B cell (primary cell): ENCODE measurements at regions not wholly inside any gene's neighbourhood (a gene's known extent, or its start where the extent isn't known, plus 50 kb on each side); places are given as distances from the start of the nearest gene placed in this dataset.

Source experiments
- ATAC-seq: fragments of 200-7000 bp; cut with Tn5 transposase; one replicate; pipeline ENCODE4 v1.10.0; 2021; ENCODE audit warnings: low read depth, mild to moderate bottlenecking, moderate number of reproducible peaks, moderate library complexity
- CTCF ChIA-PET: fragments of 350-600 bp; sonication (Branson Sonifier 250); formaldehyde crosslinking; loops from one replicate; lab custom pipeline; 2021; ENCODE audit warnings: antibody characterized with exemption, inconsistent platforms; lab: Charles Lee
- POLR2A ChIA-PET: fragments of 350-600 bp; sonication (Branson Sonifier 250); formaldehyde crosslinking; loops from one replicate; lab custom pipeline; 2021; ENCODE audit warnings: antibody characterized with exemption; lab: Charles Lee
- DNase-seq: peaks from one replicate; pipeline ENCODE4 v3.0.0; 2013
- H2AFZ ChIP-seq: 2 replicates; pipeline ENCODE4 v1.6.1; 2012; ENCODE audit warnings: mild to moderate bottlenecking, low read depth, low read length; ENCODE audit not compliant: insufficient read depth, poor library complexity, severe bottlenecking
- H3K27ac ChIP-seq, 2 donors: 1 replicate in 1 of 2; 2 replicates in 1 of 2; pipeline ENCODE4 v1.5.1; 2012 to 2013; ENCODE audit warnings: low read length in 2 of 2, mild to moderate bottlenecking in 2 of 2, moderate library complexity in 1 of 2
- H3K27me3 ChIP-seq, 4 experiments: fragments of 200-600 bp in 1 of 4; sonication (generic) in 1 of 4; replicated peaks in 1 of 4; 1 replicate in 2 of 4; 2 replicates in 2 of 4; pipeline versions ENCODE4 v1.6.1 to v1.7.0; 2013 to 2016; ENCODE audit warnings: low read length in 3 of 4, mild to moderate bottlenecking in 2 of 4, mixed read lengths in 1 of 4, moderate library complexity in 1 of 4; ENCODE audit not compliant: insufficient read depth in 4 of 4, control insufficient read depth in 3 of 4; ENCODE audit errors: control extremely low read depth in 1 of 4
- H3K36me3 ChIP-seq, 2 experiments: replicated peaks in 1 of 2; 1 replicate in 1 of 2; 2 replicates in 1 of 2; pipeline versions ENCODE4 v1.6.1 to v1.7.1; 2013; ENCODE audit warnings: low read length in 1 of 2; ENCODE audit not compliant: insufficient read depth in 2 of 2, control insufficient read depth in 1 of 2; ENCODE audit errors: control extremely low read depth in 1 of 2, extremely low read depth in 1 of 2
- H3K4me1 ChIP-seq, 2 donors: fragments of 200-600 bp in 1 of 2; sonication (generic) in 1 of 2; 1 replicate in 1 of 2; 2 replicates in 1 of 2; pipeline versions ENCODE4 v1.5.1 to v1.6.1; 2013 to 2017; ENCODE audit warnings: low read length in 2 of 2; ENCODE audit not compliant: control insufficient read depth in 2 of 2, insufficient read depth in 2 of 2
- H3K4me2 ChIP-seq: replicated peaks from 2 replicates; pipeline ENCODE3; 2012; ENCODE audit warnings: mild to moderate bottlenecking, low read depth, low read length; ENCODE audit not compliant: poor library complexity, severe bottlenecking
- H3K4me3 ChIP-seq, 5 experiments: fragments of 200-600 bp in 1 of 5; sonication (generic) in 1 of 5; 1 replicate in 3 of 5; 2 replicates in 2 of 5; pipeline versions ENCODE4 v1.5.1 to v1.7.0; 2011 to 2016; ENCODE audit warnings: low read length in 4 of 5, mild to moderate bottlenecking in 4 of 5, low read depth in 2 of 5, control low read depth in 1 of 5, moderate library complexity in 1 of 5; ENCODE audit not compliant: insufficient read depth in 1 of 5; ENCODE audit errors: control extremely low read depth in 1 of 5, extremely low read depth in 1 of 5
- H3K79me2 ChIP-seq: fragments of 200-600 bp; sonication (generic); one replicate; pipeline ENCODE4 v1.6.0; 2016; ENCODE audit warnings: low read length; ENCODE audit not compliant: control insufficient read depth, insufficient read depth
- H3K9ac ChIP-seq: fragments of 200-600 bp; sonication (generic); 2 replicates; pipeline ENCODE4 v1.6.1; 2017; ENCODE audit warnings: mild to moderate bottlenecking, low read length, moderate library complexity
- H3K9me3 ChIP-seq, 3 donors: one replicate each; pipeline versions ENCODE4 v1.6.1 to v1.7.1; 2013; ENCODE audit warnings: low read length in 2 of 3; ENCODE audit not compliant: control insufficient read depth in 2 of 3, insufficient read depth in 1 of 3; ENCODE audit errors: control extremely low read depth in 1 of 3
- H4K20me1 ChIP-seq: 2 replicates; pipeline ENCODE4 v1.6.0; 2012; ENCODE audit warnings: mild to moderate bottlenecking, low read length; ENCODE audit not compliant: insufficient read depth, control insufficient read depth, poor library complexity, severe bottlenecking
- H3K27ac Mint-ChIP-seq: one replicate; pipeline ENCODE4 v1.8.0; 2021; ENCODE audit warnings: mixed read lengths
- H3K27me3 Mint-ChIP-seq: one replicate; pipeline ENCODE4 v1.8.0; 2021; ENCODE audit warnings: mixed read lengths
- H3K4me1 Mint-ChIP-seq: one replicate; pipeline ENCODE4 v1.8.0; 2021; ENCODE audit warnings: mixed read lengths
- H3K4me3 Mint-ChIP-seq: one replicate; pipeline ENCODE4 v1.8.0; 2021; ENCODE audit warnings: mixed read lengths
- H3K9me3 Mint-ChIP-seq: one replicate; pipeline ENCODE4 v1.8.0; 2022; ENCODE audit warnings: mixed read lengths; ENCODE audit not compliant: insufficient read depth
- EZH2 ChIP-seq: IDR thresholded peaks from 2 replicates; pipeline ENCODE4 v1.6.1; 2012; ENCODE audit warnings: borderline replicate concordance, low read depth, mild to moderate bottlenecking, moderate library complexity, low read length; ENCODE audit not compliant: insufficient read depth, poor library complexity, severe bottlenecking
- WGBS: methylation state at CpG from one replicate; pipeline ENCODE4 v1.1.5; 2013; ENCODE audit warnings: missing lambda C conversion rate; ENCODE audit not compliant: insufficient coverage; 5-methylcytosine and 5-hydroxymethylcytosine counted together
- intact Hi-C: fragments of 100-400 bp; cut with micrococcal nuclease; formaldehyde crosslinking; loops from one replicate; pipeline ENCODE4 v1.10.0; 2022
- TF ChIP-seq, protein P1 (sequence below): fragments of 200-600 bp; IDR thresholded peaks from one replicate; pipeline ENCODE4 v1.8.0; 2022; ENCODE audit warnings: antibody characterized with exemption, mild to moderate bottlenecking

DNA sequence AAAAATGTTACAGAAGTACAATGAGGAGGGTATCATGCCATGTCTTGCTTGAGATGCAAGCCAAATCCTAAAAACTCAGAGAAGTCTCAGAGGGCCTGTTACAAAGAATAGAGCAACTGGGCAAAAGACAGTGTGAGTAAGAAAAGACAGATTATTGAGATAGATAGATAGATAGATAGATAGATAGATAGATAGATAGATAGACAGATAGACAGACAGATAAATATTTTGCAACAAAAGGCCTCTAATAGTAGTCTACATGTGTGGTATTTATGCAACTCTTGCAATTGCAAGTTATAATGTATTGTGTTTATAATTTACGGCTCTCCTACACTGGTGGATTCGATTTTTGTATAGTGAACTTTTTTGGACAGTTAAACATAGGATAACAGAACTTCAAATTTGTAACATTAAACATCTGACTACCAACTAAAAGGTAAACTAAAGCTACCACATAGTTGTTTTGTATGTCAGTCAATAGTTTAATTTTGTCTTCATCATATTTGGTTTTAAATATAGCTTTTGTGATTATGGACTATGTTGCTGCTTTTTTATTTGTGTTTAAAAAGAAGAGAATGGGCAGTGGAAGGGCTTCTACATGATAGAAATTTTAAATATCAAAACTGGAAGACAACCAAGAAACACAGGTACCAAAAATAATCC is 740.7 kb upstream of the LRRTM4 start:
- H3K9me3 ChIP-seq = no peaks in the 10 kb centered on the region
- H3K36me3 ChIP-seq = no peaks in the 10 kb centered on the region
- CTCF ChIA-PET = no interaction called here
- WGBS = no CpG with 5 or more reads among the region's 2 CpGs
- H3K9ac ChIP-seq = no peak overlapping the region
- ATAC-seq (no peak), DNase-seq (no peak)
- H3K79me2 ChIP-seq = no peaks in the 10 kb centered on the region
- no peaks in the 10 kb centered on the region for H4K20me1 ChIP-seq
- H3K27ac ChIP-seq = no peak overlapping the region
- no peak overlapping the region for H3K27ac Mint-ChIP-seq
- H3K4me1 ChIP-seq = no peaks in the 10 kb centered on the region
- no peaks in the 10 kb centered on the region for H3K27me3 Mint-ChIP-seq
- H3K4me3 ChIP-seq = no peak overlapping the region
- H3K27me3 ChIP-seq = no peaks in the 10 kb centered on the region
- no peak overlapping the region for H3K4me2 ChIP-seq
- intact Hi-C loops = no loop called here
- no peak overlapping the region for H3K4me3 Mint-ChIP-seq
- TF ChIP-seq EZH2 = no peak
- TF ChIP-seq, protein P1, sequence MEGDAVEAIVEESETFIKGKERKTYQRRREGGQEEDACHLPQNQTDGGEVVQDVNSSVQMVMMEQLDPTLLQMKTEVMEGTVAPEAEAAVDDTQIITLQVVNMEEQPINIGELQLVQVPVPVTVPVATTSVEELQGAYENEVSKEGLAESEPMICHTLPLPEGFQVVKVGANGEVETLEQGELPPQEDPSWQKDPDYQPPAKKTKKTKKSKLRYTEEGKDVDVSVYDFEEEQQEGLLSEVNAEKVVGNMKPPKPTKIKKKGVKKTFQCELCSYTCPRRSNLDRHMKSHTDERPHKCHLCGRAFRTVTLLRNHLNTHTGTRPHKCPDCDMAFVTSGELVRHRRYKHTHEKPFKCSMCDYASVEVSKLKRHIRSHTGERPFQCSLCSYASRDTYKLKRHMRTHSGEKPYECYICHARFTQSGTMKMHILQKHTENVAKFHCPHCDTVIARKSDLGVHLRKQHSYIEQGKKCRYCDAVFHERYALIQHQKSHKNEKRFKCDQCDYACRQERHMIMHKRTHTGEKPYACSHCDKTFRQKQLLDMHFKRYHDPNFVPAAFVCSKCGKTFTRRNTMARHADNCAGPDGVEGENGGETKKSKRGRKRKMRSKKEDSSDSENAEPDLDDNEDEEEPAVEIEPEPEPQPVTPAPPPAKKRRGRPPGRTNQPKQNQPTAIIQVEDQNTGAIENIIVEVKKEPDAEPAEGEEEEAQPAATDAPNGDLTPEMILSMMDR = no peak
- no peaks in the 10 kb centered on the region for H3K4me1 Mint-ChIP-seq
- H2AFZ ChIP-seq = no peak overlapping the region
- H3K9me3 Mint-ChIP-seq = no peaks in the 10 kb centered on the region
- POLR2A ChIA-PET = no interaction called here

DNA sequence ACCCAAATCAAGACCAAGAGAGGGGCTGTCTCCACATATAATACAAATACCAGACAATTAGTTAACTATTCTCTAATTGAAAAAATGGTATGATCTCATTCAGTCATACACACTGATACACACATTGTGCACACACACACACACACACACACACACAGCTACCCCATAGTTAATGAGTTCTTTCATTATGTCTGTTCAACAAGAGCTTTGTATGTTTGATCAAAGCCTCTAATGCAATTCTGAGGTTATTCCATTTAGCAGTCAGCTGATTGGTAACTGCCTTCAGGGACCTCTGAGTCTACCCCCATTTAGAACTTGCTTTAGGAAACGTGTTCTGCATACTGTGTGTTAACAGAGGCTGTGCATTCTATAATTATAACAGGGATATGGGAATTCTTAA is 741.4 kb upstream of the LRRTM4 start:
- no peak for DNase-seq
- Histone ChIP-seq H3K9ac (no peak overlapping the region), H2AFZ (no peak overlapping the region), H3K9me3 (no peaks in the 10 kb centered on the region), H4K20me1 (no peaks in the 10 kb centered on the region), H3K27ac (no peak overlapping the region), H3K79me2 (no peaks in the 10 kb centered on the region), H3K27me3 (no peaks in the 10 kb centered on the region), H3K4me1 (no peaks in the 10 kb centered on the region), H3K4me2 (no peak overlapping the region), H3K36me3 (no peaks in the 10 kb centered on the region), H3K4me3 (no peak overlapping the region)
- Mint-ChIP-seq H3K27ac (no peak overlapping the region), H3K4me1 (no peaks in the 10 kb centered on the region), H3K4me3 (no peak overlapping the region), H3K27me3 (no peaks in the 10 kb centered on the region), H3K9me3 (no peaks in the 10 kb centered on the region)
- no CpG with 5 or more reads among the region's 1 CpG for WGBS
- ATAC-seq = no peak
- intact Hi-C loops = no loop called here
- ChIA-PET POLR2A (no interaction called here), CTCF (no interaction called here)
- TF ChIP-seq, protein P1 = no peak
- no peak for TF ChIP-seq EZH2
